Activated T-cell treated with anti-CD3 and anti-CD28 coated beads, Interleukin-2, amount 50 U/mL, for 24 hours (primary cell): ENCODE measurements at regions not wholly inside any gene's neighbourhood (a gene's known extent, or its start where the extent isn't known, plus 50 kb on each side); places are given as distances from the start of the nearest gene placed in this dataset.

Experiments
- DNase-seq: peaks from one replicate; pipeline ENCODE4 v3.0.0-alpha.2; 2020
- H3K27ac Mint-ChIP-seq: 2 replicates; pipeline ENCODE4 v1.8.0; 2020; ENCODE audit warnings: mild to moderate bottlenecking, mixed read lengths
- H3K27me3 Mint-ChIP-seq: 2 replicates; pipeline ENCODE4 v1.8.0; 2020; ENCODE audit warnings: mixed read lengths
- H3K36me3 Mint-ChIP-seq: 2 replicates; pipeline ENCODE4 v1.8.0; 2020; ENCODE audit warnings: low read depth, mixed read lengths
- H3K4me1 Mint-ChIP-seq: 2 replicates; pipeline ENCODE4 v1.8.0; 2020; ENCODE audit warnings: low read depth, mixed read lengths
- H3K4me3 Mint-ChIP-seq: 2 replicates; pipeline ENCODE4 v1.8.0; 2020; ENCODE audit warnings: mild to moderate bottlenecking, moderate library complexity, mixed read lengths
- H3K9me3 Mint-ChIP-seq: 2 replicates; pipeline ENCODE4 v1.8.0; 2020; ENCODE audit warnings: mixed read lengths

DNA sequence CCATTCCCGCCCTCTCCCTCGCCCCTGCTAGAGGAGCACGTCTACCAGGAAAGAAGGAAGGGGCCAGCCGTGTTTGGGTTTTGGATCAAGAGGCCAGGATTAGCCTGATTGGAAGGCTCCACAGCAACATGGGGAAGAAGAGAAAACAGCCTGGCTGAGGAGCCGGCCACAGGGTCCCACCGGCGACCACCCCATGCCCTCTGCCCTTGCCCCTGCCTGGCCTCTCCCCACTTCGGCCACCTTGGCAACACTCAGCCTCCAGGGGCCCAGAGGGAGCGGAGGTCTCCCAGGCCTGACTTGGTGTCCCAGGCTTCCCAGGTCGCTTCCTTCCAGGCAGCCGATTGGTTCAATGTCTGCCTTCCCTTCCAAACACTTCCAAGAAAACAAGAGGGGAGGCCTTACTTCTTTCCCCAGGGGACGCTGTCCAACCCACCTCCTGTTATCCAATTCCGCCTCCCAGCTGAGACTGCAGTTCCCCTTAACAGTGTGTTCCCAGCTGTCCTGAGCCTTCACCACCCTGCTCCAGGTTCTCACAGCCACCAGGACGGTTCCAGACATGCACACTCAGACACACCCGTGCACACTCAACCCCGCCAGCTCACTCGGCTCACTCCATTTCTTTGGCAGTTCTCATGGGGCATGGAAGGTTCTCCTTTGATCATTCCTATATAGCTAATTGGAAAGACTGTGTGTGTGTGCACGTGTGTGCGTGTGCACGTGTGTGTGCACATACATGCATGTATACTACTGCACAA lies 65.4 kb downstream of the RBFOX3 start:
- DNase-seq = no peak
- Mint-ChIP-seq H3K27ac (no peak overlapping the region), H3K4me1 (no peaks in the 10 kb centered on the region), H3K4me3 (no peak overlapping the region), H3K9me3 (no peaks in the 10 kb centered on the region), H3K27me3 (peaks cover 8% of the 10 kb centered on the region), H3K36me3 (no peaks in the 10 kb centered on the region)

DNA sequence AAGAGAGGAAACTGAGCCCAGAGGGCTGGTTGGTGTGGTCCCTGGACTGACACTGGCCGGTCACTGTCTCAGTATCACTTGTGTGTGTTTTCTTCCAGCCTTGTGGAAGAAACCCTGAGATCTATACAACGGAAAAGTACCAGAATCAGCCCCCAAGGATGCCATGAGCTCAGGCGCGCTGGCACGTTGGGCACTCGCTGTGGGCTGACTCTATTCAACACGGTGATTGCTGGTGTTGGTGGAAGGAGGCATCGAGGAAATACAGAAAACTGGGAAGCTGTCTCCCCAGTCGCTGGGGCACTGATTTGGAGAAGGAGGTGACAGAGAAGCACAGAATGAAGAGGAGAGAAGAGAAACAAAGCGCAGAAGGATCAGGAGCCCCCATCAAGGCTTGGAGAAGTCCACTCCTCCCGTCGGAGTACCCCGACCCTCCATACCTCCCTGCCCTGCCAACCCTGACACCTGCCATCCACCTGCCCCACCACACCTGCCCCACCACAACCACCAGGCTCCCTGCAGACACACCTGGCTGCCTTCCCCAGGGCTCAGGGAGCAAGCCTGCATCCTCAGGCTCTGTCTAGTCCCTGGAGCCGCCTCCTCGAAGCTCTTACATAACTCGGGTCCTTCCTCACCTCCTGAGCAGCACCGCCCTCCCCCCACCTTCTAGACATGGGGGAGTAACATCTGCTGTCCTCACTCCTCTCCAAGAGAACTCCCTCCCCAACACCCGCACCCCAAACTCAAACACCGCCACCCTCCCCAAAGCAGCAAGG lies 66.5 kb downstream of the RBFOX3 start:
- H3K4me3 Mint-ChIP-seq = no peak overlapping the region

DNA sequence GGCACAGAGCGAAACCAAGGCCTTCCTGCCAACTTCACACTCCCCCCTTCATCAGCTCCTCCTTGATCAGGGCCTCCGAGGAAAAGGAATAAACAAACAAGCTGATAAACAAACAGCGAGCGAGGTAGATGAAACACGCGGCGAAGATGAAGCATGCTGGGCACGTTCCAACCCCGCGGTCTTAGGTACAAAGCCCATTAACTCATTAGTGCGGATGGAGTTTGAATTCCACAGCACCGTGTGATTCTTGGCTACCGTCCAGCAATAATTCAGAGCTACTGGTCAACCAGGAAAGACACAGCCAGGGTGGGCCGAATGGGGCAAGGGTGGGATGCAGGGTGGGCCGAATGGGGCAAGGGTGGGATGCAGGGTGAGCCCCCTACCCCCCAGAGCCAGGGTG lies 67.3 kb downstream of the RBFOX3 start:
- no peak overlapping the region for H3K4me3 Mint-ChIP-seq
- no peaks in the 10 kb centered on the region for H3K4me1 Mint-ChIP-seq
- peaks cover 8% of the 10 kb centered on the region for H3K27me3 Mint-ChIP-seq
- H3K27ac Mint-ChIP-seq = no peak overlapping the region
- no peak for DNase-seq
- H3K36me3 Mint-ChIP-seq = no peaks in the 10 kb centered on the region
- no peaks in the 10 kb centered on the region for H3K9me3 Mint-ChIP-seq

More for the DNA sequence above, 66.5 kb downstream of the RBFOX3 start:
- Mint-ChIP-seq H3K27ac (no peak overlapping the region), H3K9me3 (no peaks in the 10 kb centered on the region), H3K4me1 (no peaks in the 10 kb centered on the region), H3K27me3 (peaks cover 8% of the 10 kb centered on the region), H3K36me3 (no peaks in the 10 kb centered on the region)
- no peak for DNase-seq

DNA sequence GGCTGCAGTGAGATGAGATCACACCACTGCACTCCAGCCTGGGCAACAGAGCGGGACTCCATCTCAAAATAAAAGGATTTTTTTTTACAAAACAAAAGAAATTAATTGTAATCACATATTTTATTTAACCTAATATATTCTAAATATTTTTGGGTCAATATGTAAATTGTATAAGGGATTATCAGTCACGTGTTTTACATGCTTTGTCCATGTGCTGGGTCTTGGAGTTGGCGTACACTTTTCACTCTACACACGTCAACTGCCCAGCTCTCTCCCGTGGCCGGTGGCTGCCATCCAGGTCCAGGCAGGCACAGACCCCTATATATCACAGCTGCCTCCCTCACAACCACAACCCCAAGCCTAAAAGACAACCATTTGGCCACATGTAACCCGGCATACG lies 68.1 kb downstream of the RBFOX3 start:
- H3K27me3 Mint-ChIP-seq = peaks cover 8% of the 10 kb centered on the region
- no peaks in the 10 kb centered on the region for H3K9me3 Mint-ChIP-seq
- DNase-seq = no peak
- no peak overlapping the region for H3K4me3 Mint-ChIP-seq
- H3K4me1 Mint-ChIP-seq = no peaks in the 10 kb centered on the region
- no peaks in the 10 kb centered on the region for H3K36me3 Mint-ChIP-seq
- H3K27ac Mint-ChIP-seq = no peak overlapping the region

DNA sequence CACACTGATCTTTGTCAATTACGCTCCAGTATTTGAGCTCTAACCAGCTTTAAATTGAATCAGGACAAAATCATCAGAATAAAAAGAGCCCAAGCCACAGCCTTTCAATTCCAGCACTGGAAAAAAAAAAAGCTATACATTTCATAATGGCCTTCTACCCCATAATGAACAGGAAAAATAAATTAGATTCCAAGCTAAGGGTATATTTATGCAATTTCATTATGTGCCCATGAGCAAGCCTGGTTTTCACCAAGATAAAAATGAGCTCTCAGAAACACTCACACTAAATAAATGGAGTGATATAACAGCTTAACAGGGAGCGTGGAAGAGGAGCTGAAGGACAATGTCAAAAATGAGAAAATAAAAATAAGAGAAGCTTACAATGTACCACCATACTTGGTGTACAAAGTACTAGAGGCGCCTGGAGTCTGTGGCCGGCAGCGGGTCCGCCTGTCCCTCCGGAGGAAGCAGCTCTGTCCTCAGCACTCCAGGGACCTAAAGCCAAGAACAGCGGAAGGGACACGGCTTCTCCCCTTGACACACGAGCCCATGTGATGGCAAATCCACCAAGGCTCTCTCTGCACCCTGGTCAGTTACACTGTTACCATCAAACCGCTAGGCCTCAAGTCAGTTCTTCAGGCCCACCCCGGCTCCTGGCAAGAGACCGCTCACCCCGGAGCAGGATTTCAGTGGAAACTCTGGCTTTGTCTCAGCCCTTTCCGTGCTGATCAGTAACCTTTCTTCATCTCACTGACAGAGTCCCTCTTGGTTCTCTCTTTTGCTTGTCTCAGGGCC lies 69.6 kb downstream of the RBFOX3 start:
- Mint-ChIP-seq H3K4me1 (no peaks in the 10 kb centered on the region), H3K9me3 (no peaks in the 10 kb centered on the region), H3K36me3 (no peaks in the 10 kb centered on the region), H3K27me3 (peaks cover 10% of the 10 kb centered on the region), H3K4me3 (no peak overlapping the region), H3K27ac (no peak overlapping the region)
- DNase-seq = no peak

DNA sequence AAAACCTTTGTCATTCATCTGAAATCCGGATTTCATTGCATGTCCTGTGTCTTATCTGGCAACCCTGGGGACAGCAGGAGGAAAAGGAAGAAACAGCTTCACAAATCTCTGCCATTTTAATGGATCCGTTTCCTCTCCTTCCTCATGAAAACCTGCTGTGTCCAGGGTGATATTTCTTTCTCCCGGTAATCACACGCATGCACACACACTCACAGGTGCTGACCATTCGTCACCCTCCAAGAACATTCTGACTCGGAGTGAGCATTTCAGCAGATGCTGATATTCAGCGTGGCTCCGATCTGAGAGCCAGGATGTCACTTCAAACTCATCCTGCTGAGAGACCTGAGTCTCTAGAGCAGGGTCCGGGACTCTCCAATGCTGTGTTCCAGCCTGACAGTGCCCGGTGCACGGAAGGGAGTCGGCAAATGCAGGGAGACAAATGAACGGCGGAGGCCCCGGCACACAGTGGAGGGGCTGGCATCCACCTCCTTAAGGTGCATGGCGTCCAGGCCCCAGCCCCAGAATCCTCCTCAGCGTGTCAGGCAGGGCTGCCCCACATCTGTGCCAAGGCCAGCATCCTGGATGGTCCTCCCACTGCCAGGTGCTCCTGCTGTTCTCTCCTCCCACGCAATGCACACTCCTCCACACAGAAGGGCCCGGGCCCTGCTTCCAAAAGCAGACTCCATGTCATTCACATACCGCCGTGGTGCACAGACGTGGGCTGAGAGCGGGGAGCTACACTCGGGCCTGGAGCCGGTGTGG lies 70.7 kb downstream of the RBFOX3 start:
- Mint-ChIP-seq H3K4me3 (no peak overlapping the region), H3K36me3 (no peaks in the 10 kb centered on the region), H3K27ac (no peak overlapping the region), H3K9me3 (no peaks in the 10 kb centered on the region), H3K27me3 (peaks cover 7% of the 10 kb centered on the region), H3K4me1 (no peaks in the 10 kb centered on the region)
- no peak for DNase-seq

DNA sequence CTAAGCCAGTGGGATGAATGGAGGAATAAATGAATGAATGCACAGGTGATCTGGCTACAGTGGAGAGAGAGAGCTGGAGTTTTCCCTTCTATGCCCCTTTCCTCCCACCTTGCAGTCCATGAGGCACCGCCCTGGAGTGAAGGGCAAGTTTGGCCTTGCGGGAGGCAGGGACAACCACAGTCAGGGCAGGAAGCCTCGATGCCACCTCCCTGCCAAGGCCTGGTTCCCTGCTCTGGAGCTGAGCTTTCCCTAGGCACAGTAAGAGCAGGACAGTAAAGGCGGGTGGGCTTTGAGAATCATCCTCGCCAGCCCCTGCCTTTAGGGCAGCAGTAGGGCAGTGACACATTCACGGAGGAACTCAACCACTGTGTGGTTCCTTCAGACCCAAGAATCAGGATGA lies 72.6 kb downstream of the RBFOX3 start:
- Mint-ChIP-seq H3K4me3 (no peak overlapping the region), H3K9me3 (no peaks in the 10 kb centered on the region), H3K36me3 (no peaks in the 10 kb centered on the region), H3K4me1 (no peaks in the 10 kb centered on the region), H3K27me3 (peaks cover 6% of the 10 kb centered on the region), H3K27ac (no peak overlapping the region)
- no peak for DNase-seq

DNA sequence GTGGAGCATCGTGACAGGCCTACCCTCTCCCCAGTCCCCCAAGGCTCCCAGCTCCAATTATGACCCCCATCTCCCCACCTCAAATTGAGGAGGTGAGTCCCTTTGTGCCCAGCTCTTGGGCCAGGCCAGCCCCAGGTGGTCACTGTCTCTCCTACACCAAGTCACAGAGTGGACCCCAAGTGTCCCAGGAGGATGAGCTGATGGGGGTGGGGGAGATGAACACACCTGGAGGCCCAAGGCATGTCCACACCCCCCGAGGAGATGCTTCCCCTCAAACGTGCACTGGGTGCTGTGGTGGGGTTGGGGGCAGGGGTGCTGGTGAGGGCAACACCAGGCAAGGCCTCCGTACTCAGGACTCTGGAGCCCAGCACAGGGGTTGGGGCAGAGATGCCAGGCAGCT lies 73.2 kb downstream of the RBFOX3 start:
- Mint-ChIP-seq H3K9me3 (no peaks in the 10 kb centered on the region), H3K27ac (no peak overlapping the region), H3K4me3 (no peak overlapping the region), H3K36me3 (no peaks in the 10 kb centered on the region), H3K4me1 (no peaks in the 10 kb centered on the region), H3K27me3 (peaks cover 6% of the 10 kb centered on the region)
- DNase-seq = no peak

DNA sequence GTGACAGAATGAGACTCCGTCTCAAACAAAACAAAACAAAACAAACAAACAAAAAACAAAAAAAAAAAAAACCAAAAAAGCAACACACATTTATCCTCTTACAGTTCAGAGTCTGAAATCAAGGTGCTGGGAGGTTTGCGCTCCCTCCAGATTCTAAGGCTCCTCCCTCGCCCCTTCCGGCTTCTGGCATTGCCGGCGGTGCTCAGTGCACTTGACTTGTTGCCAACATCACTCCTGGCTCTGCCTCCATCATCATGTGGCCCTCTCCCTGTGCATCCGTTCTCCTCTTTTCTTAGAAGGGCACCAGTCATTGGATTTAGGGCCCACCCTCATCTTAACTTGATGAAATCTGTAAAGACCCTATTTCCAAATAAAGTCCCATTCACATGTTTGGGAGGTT lies 73.8 kb downstream of the RBFOX3 start:
- Mint-ChIP-seq H3K4me1 (no peaks in the 10 kb centered on the region), H3K36me3 (no peaks in the 10 kb centered on the region), H3K27ac (no peak overlapping the region), H3K4me3 (no peak overlapping the region), H3K27me3 (peaks cover 9% of the 10 kb centered on the region), H3K9me3 (no peaks in the 10 kb centered on the region)
- no peak for DNase-seq

DNA sequence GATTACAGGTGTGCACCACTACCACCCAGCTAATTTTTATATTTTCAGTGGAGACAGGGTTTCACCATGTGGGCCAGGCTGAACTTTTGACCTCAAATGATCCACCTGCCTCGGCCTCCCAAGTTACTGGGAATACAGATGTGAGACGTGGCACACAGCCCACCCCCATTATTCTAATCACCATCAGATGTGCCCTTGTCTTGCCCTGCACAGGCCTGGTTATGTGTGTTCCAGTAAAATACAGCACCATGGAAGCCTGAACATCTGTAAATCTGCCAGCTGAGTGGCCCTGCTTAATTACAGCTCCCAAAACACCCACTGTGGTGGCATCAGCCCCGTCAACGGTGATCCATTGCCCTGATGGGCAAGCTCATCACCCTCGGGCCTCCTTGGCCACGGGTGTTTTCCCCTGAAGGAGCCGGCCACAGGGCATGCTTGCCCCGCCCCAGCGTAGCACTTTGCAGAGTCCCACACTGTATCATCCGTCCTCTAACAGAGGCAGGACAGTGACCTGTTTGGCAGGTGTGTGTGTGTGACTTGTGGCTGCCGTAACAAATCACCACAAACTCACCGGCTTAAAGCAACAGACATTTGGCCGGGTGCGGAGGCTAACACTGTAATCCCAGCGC lies 74.5 kb downstream of the RBFOX3 start:
- Mint-ChIP-seq H3K4me3 (no peak overlapping the region), H3K27me3 (peaks cover 15% of the 10 kb centered on the region)

DNA sequence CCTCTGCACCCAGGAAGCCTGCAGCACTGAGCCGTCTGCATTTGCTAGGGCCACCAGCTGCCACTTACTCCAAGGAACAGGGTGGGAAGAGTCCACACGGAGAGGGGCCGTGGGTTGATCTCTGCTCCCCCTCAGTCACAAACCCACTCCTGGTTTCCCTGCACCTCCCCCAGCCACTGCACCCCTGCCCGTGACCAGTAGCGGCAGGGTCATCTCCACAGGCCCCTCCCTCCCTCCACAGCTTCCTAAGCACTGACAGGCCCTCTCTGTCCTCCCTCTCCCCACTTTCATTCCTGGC lies 75.2 kb downstream of the RBFOX3 start:
- no peaks in the 10 kb centered on the region for H3K4me1 Mint-ChIP-seq
- peaks cover 15% of the 10 kb centered on the region for H3K27me3 Mint-ChIP-seq
- no peak overlapping the region for H3K27ac Mint-ChIP-seq
- DNase-seq = no peak
- H3K4me3 Mint-ChIP-seq = no peak overlapping the region
- no peaks in the 10 kb centered on the region for H3K36me3 Mint-ChIP-seq
- H3K9me3 Mint-ChIP-seq = no peaks in the 10 kb centered on the region

More for the DNA sequence above, 74.5 kb downstream of the RBFOX3 start:
- no peak for DNase-seq
- Mint-ChIP-seq H3K4me1 (no peaks in the 10 kb centered on the region), H3K9me3 (no peaks in the 10 kb centered on the region), H3K27ac (no peak overlapping the region), H3K36me3 (no peaks in the 10 kb centered on the region)

DNA sequence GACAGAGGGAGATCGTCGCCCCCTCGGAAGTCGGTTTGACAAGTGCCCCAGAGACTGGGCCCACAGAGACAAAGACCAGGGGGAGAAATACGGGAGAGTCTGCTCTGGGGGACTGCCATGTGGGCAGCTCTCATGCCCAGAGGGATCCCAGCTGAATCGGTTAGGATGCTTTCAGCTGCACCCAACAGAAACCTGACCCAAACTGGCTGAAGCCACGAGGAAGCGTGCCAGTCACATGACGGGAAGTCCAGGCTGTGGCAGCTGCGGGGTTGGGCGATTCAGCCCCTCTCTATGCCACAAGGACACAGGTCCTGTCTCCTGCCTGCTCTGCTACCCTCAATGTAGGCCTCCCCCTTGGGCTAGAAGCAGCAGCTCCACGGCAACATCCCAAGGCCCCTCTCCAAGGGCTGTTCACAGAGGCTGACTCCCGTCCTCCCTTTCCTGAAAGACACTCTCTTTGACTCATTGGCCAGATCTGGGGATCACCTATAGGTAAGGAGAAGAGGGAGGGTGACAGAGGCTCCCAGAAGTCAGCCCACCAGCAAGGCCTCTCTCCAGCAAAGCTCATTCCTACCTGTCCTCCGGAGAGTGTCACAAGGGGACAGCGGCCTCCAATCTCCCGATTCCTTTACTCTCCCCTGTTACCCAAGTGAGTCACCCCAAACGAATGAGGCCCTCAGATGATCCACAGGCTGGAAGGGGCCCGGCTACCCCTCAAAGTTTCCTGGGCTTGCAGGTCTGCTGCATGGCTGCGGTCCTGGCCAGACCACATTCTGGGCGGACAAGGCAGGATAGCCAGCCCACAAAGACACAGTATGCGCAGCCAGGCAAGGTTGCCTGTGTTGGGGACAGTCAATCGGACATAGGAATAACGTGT lies 75.8 kb downstream of the RBFOX3 start:
- H3K9me3 Mint-ChIP-seq = no peaks in the 10 kb centered on the region
- no peaks in the 10 kb centered on the region for H3K4me1 Mint-ChIP-seq
- peaks cover 19% of the 10 kb centered on the region for H3K27me3 Mint-ChIP-seq
- no peaks in the 10 kb centered on the region for H3K36me3 Mint-ChIP-seq
- H3K4me3 Mint-ChIP-seq = no peak overlapping the region
- no peak for DNase-seq
- H3K27ac Mint-ChIP-seq = no peak overlapping the region

DNA sequence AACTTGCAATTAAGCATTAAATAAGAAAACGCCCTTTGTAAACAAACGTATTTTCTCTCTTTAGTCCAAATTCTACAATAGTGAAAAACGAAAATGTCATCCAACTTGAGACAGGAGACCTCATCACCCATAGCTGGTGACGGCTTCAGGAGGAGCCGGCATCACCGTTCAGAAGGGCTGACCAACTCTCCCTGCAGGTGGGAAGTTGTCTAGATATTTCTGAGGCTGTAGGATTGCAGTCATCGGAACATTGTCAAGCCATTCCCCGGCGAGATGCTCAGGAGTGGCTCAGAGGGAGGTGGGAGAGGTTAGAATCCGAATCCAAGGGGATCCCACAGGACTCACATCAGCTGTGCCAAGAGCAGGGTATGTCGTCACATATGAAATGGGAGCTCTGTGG lies 76.7 kb downstream of the RBFOX3 start:
- H3K4me1 Mint-ChIP-seq = no peaks in the 10 kb centered on the region
- H3K27ac Mint-ChIP-seq = no peak overlapping the region
- DNase-seq = no peak
- H3K27me3 Mint-ChIP-seq = peaks cover 28% of the 10 kb centered on the region
- no peaks in the 10 kb centered on the region for H3K36me3 Mint-ChIP-seq
- H3K4me3 Mint-ChIP-seq = no peak overlapping the region
- H3K9me3 Mint-ChIP-seq = no peaks in the 10 kb centered on the region
